HEK293 (cell line): ENCODE measurements at regions not wholly inside any gene's neighbourhood (a gene's known extent, or its start where the extent isn't known, plus 50 kb on each side); places are given as distances from the start of the nearest gene placed in this dataset.
A peak's percentile ranks its signal among the peaks of the same experiment; 100 is the strongest.

Experiments
- CTCF ChIA-PET: fragments of 350-600 bp; formaldehyde crosslinking; extraction: SDS; loops from one replicate; lab custom pipeline; 2021; ENCODE audit warnings: antibody characterized with exemption; lab: Yijun Ruan, JAX
- POLR2A ChIA-PET: fragments of 300-600 bp; formaldehyde crosslinking; extraction: SDS; loops from one replicate; lab custom pipeline; 2020; ENCODE audit warnings: antibody characterized with exemption, inconsistent platforms; lab: Yijun Ruan, JAX
- H3K27ac ChIP-seq: fragments of 200-500 bp; sonication (Bioruptor generic); 2 replicates; pipeline ENCODE4 v1.5.1; 2014; ENCODE audit warnings: low read depth, low read length, control low read depth, inconsistent platforms; ENCODE audit errors: extremely low read depth
- H3K36me3 ChIP-seq, 2 experiments: fragments of 200-500 bp in 1 of 2; sonication (Bioruptor generic) in 1 of 2; 1 replicate in 1 of 2; 2 replicates in 1 of 2; pipeline ENCODE4 v1.5.1; 2014 to 2017; ENCODE audit warnings: inconsistent platforms in 2 of 2, low read length in 2 of 2; ENCODE audit not compliant: control insufficient read depth in 2 of 2, insufficient read depth in 1 of 2
- H3K4me1 ChIP-seq: fragments of 200-500 bp; sonication (Bioruptor generic); 2 replicates; pipeline ENCODE4 v1.5.1; 2014; ENCODE audit warnings: mild to moderate bottlenecking, low read length, inconsistent platforms; ENCODE audit not compliant: control insufficient read depth, insufficient read depth
- H3K4me3 ChIP-seq: 2 replicates; pipeline ENCODE4 v1.5.1; 2011; ENCODE audit warnings: low read depth, mild to moderate bottlenecking, control low read depth, low read length, moderate library complexity
- H3K9me3 ChIP-seq: fragments of 200-500 bp; sonication (Bioruptor generic); 2 replicates; pipeline ENCODE4 v1.5.1; 2014; ENCODE audit warnings: low read depth, low read length, inconsistent platforms; ENCODE audit not compliant: control insufficient read depth, insufficient read depth
- FEZF1 ChIP-seq: fragments of 450-650 bp; formaldehyde crosslinking; IDR thresholded peaks from 2 replicates; pipeline ENCODE4 v1.5.1; 2016; ENCODE audit warnings: missing biosample characterization, missing genetic modification characterization
- GLIS2 ChIP-seq: fragments of 450-650 bp; formaldehyde crosslinking; IDR thresholded peaks from 2 replicates; pipeline ENCODE4 v1.5.1; 2016; ENCODE audit warnings: missing biosample characterization, missing genetic modification characterization
- IKZF3 ChIP-seq: fragments of 450-650 bp; IDR thresholded peaks from 2 replicates; pipeline ENCODE4 v1.5.0; 2018; ENCODE audit warnings: missing biosample characterization, mild to moderate bottlenecking, missing genetic modification characterization, moderate library complexity
- KLF1 ChIP-seq: fragments of 450-650 bp; formaldehyde crosslinking; IDR thresholded peaks from 2 replicates; pipeline ENCODE4 v1.5.1; 2016; ENCODE audit warnings: missing biosample characterization, missing genetic modification characterization
- KLF16 ChIP-seq: fragments of 450-650 bp; formaldehyde crosslinking; IDR thresholded peaks from 2 replicates; pipeline ENCODE4 v1.5.1; 2017; ENCODE audit warnings: missing biosample characterization, missing genetic modification characterization
- PRDM6 ChIP-seq: fragments of 450-650 bp; formaldehyde crosslinking; IDR thresholded peaks from 2 replicates; pipeline ENCODE4 v1.5.1; 2017; ENCODE audit warnings: missing biosample characterization, missing genetic modification characterization
- WT1 ChIP-seq: fragments of 450-650 bp; formaldehyde crosslinking; IDR thresholded peaks from 2 replicates; pipeline ENCODE4 v1.5.1; 2016; ENCODE audit warnings: missing biosample characterization, missing genetic modification characterization
- ZBTB1 ChIP-seq: fragments of 450-650 bp; formaldehyde crosslinking; IDR thresholded peaks from 2 replicates; pipeline ENCODE4 v1.5.1; 2016; ENCODE audit warnings: missing biosample characterization, missing genetic modification characterization
- ZBTB8A ChIP-seq: fragments of 450-650 bp; formaldehyde crosslinking; IDR thresholded peaks from 2 replicates; pipeline ENCODE4 v1.5.1; 2016; ENCODE audit warnings: missing biosample characterization, missing genetic modification characterization
- ZNF169 ChIP-seq: fragments of 450-650 bp; formaldehyde crosslinking; IDR thresholded peaks from 2 replicates; pipeline ENCODE4 v1.5.1; 2016; ENCODE audit warnings: missing biosample characterization, missing genetic modification characterization
- ZNF223 ChIP-seq: fragments of 450-650 bp; formaldehyde crosslinking; IDR thresholded peaks from 2 replicates; pipeline ENCODE4 v1.5.1; 2016; ENCODE audit warnings: missing biosample characterization, missing genetic modification characterization
- ZNF24 ChIP-seq: fragments of 450-650 bp; formaldehyde crosslinking; IDR thresholded peaks from 2 replicates; pipeline ENCODE4 v1.5.1; 2016; ENCODE audit warnings: missing biosample characterization, missing genetic modification characterization
- ZNF335 ChIP-seq: fragments of 450-650 bp; formaldehyde crosslinking; conservative IDR thresholded peaks from 2 replicates; pipeline ENCODE4 v1.5.1; 2016; ENCODE audit warnings: missing biosample characterization, missing genetic modification characterization
- ZNF426 ChIP-seq: fragments of 450-650 bp; formaldehyde crosslinking; IDR thresholded peaks from 2 replicates; pipeline ENCODE4 v1.5.1; 2017; ENCODE audit warnings: missing biosample characterization, missing genetic modification characterization, mild to moderate bottlenecking, inconsistent platforms, moderate library complexity
- ZNF610 ChIP-seq: fragments of 450-650 bp; formaldehyde crosslinking; IDR thresholded peaks from 2 replicates; pipeline ENCODE4 v1.5.1; 2016; ENCODE audit warnings: missing biosample characterization, missing genetic modification characterization, borderline replicate concordance
- ZNF768 ChIP-seq: fragments of 450-650 bp; formaldehyde crosslinking; IDR thresholded peaks from 2 replicates; pipeline ENCODE4 v1.5.1; 2018; ENCODE audit warnings: missing biosample characterization, mild to moderate bottlenecking, missing genetic modification characterization
- ZNF792 ChIP-seq: fragments of 450-650 bp; formaldehyde crosslinking; IDR thresholded peaks from 2 replicates; pipeline ENCODE4 v1.5.1; 2016; ENCODE audit warnings: missing biosample characterization, missing genetic modification characterization
- ZNF843 ChIP-seq: fragments of 450-650 bp; formaldehyde crosslinking; IDR thresholded peaks from 2 replicates; pipeline ENCODE4 v1.5.1; 2016; ENCODE audit warnings: missing biosample characterization, missing genetic modification characterization
- ZSCAN30 ChIP-seq: fragments of 450-650 bp; IDR thresholded peaks from 2 replicates; pipeline ENCODE4 v1.5.1; 2018; ENCODE audit warnings: missing biosample characterization, mild to moderate bottlenecking, missing genetic modification characterization, moderate library complexity
- ZXDB ChIP-seq: fragments of 450-650 bp; formaldehyde crosslinking; IDR thresholded peaks from 2 replicates; pipeline ENCODE4 v1.5.1; 2016; ENCODE audit warnings: missing biosample characterization, missing genetic modification characterization
- TF ChIP-seq, protein P1 (sequence below): fragments of 450-650 bp; formaldehyde crosslinking; IDR thresholded peaks from 2 replicates; pipeline ENCODE4 v1.5.1; 2016; ENCODE audit warnings: missing biosample characterization, missing genetic modification characterization
- TF ChIP-seq, protein P2 (sequence below): fragments of 450-650 bp; formaldehyde crosslinking; IDR thresholded peaks from 2 replicates; pipeline ENCODE4 v1.5.1; 2017; ENCODE audit warnings: missing biosample characterization, missing genetic modification characterization
- TF ChIP-seq, protein P3 (sequence below): fragments of 450-650 bp; formaldehyde crosslinking; IDR thresholded peaks from 2 replicates; pipeline ENCODE4 v1.5.1; 2016; ENCODE audit warnings: missing biosample characterization, missing genetic modification characterization

DNA sequence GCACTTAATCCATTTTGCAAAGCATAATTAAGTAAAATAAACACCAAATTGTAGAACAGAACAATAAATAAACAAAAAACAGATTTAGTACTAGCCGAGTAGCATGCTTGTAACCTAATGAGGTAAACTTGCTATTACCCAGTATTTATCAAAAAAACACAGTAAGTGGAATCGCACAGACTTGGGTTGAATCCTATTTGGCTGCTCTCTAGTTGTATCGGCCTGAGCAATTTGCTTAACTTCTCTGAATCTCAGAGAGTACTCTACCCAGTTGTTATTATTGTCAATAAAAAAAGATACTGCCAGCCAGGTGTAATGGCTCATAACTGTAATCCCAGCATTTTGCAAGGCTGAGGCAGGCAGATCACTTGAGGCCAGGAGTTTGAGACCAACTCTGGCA is 664.3 kb downstream of the ADGRL2 start:
- H3K4me3 ChIP-seq: no peak overlapping the region
- ChIA-PET CTCF (interaction anchor here (0.7 kb wide), 1 partner anchor 21 kb away, joined by 3 read pairs; no protein-coding TSS in a partner anchor), POLR2A (no interaction called here)
- no peaks in the 10 kb centered on the region for H3K9me3 ChIP-seq
- no peak overlapping the region for H3K27ac ChIP-seq
- no peak for TF ChIP-seq KLF1 (tag by site-specific recombination)
- no peak for TF ChIP-seq ZNF792
- no peak for TF ChIP-seq ZNF223 (tag by site-specific recombination)
- no peak for TF ChIP-seq ZXDB (tag by site-specific recombination)
- TF ChIP-seq ZNF426 (tag by site-specific recombination): no peak
- no peak for TF ChIP-seq GLIS2 (tag by site-specific recombination)
- TF ChIP-seq ZNF768 (tag by site-specific recombination): no peak
- no peak for TF ChIP-seq ZNF169 (tag by site-specific recombination)
- TF ChIP-seq, protein P1, sequence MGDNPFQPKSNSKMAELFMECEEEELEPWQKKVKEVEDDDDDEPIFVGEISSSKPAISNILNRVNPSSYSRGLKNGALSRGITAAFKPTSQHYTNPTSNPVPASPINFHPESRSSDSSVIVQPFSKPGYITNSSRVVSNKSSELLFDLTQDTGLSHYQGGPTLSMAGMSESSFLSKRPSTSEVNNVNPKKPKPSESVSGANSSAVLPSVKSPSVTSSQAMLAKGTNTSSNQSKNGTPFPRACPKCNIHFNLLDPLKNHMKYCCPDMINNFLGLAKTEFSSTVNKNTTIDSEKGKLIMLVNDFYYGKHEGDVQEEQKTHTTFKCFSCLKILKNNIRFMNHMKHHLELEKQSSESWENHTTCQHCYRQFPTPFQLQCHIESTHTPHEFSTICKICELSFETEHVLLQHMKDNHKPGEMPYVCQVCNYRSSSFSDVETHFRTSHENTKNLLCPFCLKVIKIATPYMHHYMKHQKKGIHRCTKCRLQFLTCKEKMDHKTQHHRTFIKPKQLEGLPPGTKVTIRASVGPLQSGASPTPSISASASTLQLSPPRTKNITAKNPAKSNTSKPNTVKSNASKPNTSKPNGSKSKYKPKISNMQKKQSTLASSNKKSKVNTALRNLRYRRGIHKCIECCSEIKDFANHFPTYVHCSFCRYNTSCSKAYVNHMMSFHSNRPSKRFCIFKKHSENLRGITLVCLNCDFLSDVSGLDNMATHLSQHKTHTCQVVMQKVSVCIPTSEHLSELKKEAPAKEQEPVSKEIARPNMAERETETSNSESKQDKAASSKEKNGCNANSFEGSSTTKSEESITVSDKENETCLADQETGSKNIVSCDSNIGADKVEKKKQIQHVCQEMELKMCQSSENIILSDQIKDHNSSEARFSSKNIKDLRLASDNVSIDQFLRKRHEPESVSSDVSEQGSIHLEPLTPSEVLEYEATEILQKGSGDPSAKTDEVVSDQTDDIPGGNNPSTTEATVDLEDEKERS: no peak
- no peaks in the 10 kb centered on the region for H3K36me3 ChIP-seq
- peaks cover 4% of the 10 kb centered on the region; the same call in 1 of the 2 replicates for H3K4me1 ChIP-seq

DNA sequence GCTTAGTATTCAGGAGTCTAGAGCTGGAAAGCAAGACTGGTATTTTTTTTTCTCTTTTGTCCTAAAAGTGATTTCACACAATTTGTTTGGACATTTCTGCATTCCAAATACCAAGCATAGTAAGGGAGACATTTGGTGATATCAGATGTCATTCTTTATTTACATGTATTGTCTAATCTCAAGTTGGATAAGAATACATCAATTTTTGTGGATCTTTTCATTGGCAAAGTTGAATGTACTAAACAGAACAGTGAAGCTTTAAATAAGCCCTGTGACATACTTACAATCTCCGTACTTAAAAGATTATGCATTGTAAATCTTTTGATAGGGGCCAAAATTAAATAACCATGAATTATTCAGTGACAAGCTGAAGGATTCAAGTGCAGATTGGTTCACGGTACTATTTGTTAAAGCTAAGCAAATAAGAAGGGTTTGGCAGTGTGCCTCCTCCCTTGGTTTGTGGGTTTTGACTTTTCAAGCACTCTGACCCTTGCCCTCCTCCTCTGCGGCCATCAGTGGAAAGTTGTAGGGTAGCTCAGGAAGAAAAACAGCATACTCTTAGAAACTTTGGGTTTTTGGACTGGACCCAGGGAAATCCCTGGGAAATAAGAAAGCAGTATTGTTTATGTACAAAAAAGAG is 663.7 kb downstream of the ADGRL2 start:
- CTCF ChIA-PET: no interaction called here
- Histone ChIP-seq H3K4me3 (no peak overlapping the region), H3K27ac (no peak overlapping the region), H3K36me3 (no peaks in the 10 kb centered on the region)
- TF ChIP-seq ZNF610 (tag by site-specific recombination) (no peak), ZSCAN30 (tag by site-specific recombination) (peak; percentile 92), ZNF843 (tag by site-specific recombination) (peak; percentile 51; the same call in 1 of the 2 replicates), IKZF3 (tag by site-specific recombination) (no peak), PRDM6 (tag by site-specific recombination) (peak; percentile 34; the same call in 1 of the 2 replicates), ZNF24 (tag by site-specific recombination) (no peak), FEZF1 (peak; percentile 45)
- TF ChIP-seq, all 188 proteins: peak for 4
- Histone ChIP-seq H3K4me1 (peaks cover 4% of the 10 kb centered on the region; the same call in 1 of the 2 replicates), H3K9me3 (no peaks in the 10 kb centered on the region)
- POLR2A ChIA-PET: no interaction called here

GRCh38 chr1:82463951-82464350 is 663.2 kb downstream of the ADGRL2 start:
- POLR2A ChIA-PET: no interaction called here
- TF ChIP-seq, protein P2, sequence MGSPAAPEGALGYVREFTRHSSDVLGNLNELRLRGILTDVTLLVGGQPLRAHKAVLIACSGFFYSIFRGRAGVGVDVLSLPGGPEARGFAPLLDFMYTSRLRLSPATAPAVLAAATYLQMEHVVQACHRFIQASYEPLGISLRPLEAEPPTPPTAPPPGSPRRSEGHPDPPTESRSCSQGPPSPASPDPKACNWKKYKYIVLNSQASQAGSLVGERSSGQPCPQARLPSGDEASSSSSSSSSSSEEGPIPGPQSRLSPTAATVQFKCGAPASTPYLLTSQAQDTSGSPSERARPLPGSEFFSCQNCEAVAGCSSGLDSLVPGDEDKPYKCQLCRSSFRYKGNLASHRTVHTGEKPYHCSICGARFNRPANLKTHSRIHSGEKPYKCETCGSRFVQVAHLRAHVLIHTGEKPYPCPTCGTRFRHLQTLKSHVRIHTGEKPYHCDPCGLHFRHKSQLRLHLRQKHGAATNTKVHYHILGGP (tag by site-specific recombination): no peak
- TF ChIP-seq ZBTB1 (no peak), WT1 (tag by site-specific recombination) (no peak), KLF16 (tag by site-specific recombination) (no peak), ZNF335 (no peak), ZNF223 (tag by site-specific recombination) (no peak), ZBTB8A (tag by site-specific recombination) (no peak)
- TF ChIP-seq, protein P3, sequence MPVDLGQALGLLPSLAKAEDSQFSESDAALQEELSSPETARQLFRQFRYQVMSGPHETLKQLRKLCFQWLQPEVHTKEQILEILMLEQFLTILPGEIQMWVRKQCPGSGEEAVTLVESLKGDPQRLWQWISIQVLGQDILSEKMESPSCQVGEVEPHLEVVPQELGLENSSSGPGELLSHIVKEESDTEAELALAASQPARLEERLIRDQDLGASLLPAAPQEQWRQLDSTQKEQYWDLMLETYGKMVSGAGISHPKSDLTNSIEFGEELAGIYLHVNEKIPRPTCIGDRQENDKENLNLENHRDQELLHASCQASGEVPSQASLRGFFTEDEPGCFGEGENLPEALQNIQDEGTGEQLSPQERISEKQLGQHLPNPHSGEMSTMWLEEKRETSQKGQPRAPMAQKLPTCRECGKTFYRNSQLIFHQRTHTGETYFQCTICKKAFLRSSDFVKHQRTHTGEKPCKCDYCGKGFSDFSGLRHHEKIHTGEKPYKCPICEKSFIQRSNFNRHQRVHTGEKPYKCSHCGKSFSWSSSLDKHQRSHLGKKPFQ (tag by site-specific recombination): no peak
- Histone ChIP-seq H3K27ac (no peak overlapping the region), H3K4me1 (peaks cover 4% of the 10 kb centered on the region; the same call in 1 of the 2 replicates), H3K4me3 (no peak overlapping the region), H3K36me3 (no peaks in the 10 kb centered on the region), H3K9me3 (no peaks in the 10 kb centered on the region)
- CTCF ChIA-PET: no interaction called here
